NCI-H2029 (cell line): ENCODE measurements at regions not wholly inside any gene's neighbourhood (a gene's known extent, or its start where the extent isn't known, plus 50 kb on each side); places are given as distances from the start of the nearest gene placed in this dataset.

Experiments
- DNase-seq: peaks from one replicate; lab custom pipeline; 2025; lab: John Stamatoyannopoulos, UW

DNA sequence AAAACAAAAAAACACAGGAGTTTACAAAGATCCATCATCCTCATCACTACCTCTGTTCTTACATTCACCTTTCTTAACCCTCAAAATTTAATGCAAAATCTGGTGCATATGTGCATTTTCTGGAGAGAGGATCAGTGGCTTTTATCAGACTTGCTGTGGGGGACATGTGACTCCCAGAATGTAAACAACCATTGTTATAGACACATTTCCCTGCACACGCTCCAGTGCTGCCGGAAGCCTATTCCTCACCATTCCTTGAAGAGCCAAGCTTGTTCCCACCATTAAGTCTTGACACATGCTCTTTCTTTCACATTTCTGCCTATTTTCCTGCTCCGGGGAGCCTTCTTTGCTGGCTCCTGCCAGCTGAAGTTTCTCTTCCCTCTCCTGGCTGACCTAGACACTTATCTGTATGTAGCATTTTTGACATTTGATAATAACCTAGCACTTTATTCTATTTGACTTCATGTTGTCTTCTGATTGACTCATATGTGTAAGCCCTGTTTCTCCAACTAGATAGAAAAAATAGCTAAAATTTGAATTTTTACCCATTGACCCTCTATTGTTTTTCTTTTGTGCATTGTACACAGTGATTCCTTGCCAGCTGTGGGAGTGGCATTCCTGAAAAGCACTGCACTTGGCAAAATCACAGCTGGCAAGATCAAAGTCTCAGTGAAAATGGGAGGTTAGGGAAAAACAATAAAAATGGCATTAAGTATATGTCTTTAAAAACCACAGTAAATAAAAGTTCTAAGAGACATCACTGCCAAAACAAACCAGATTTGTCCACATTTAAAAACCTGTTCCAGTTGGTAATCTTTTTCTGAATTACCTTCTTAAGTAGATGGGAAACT lies 76.8 kb upstream of the CIBAR2 start:
- DNase-seq = no peak

DNA sequence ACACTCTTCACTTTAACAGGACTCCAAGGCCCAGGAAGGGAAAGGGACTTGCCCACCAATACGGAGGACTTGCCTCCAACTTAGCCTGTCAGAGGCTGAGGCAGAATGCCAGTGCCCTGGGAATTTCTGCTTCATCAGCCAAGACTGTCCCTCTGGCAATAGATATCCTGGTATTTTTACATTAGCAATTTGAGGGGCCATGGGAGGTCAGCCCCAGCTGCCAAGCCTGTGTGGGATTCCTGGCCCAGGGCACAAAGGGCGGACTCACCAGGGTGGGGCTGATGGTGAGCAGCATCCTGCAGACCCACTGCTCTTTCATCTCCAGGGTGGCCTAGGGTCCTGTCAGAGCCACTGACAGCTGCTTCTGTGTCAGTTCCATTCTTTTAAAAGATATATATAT lies 78.3 kb upstream of the CIBAR2 start:
- DNase-seq = no peak

DNA sequence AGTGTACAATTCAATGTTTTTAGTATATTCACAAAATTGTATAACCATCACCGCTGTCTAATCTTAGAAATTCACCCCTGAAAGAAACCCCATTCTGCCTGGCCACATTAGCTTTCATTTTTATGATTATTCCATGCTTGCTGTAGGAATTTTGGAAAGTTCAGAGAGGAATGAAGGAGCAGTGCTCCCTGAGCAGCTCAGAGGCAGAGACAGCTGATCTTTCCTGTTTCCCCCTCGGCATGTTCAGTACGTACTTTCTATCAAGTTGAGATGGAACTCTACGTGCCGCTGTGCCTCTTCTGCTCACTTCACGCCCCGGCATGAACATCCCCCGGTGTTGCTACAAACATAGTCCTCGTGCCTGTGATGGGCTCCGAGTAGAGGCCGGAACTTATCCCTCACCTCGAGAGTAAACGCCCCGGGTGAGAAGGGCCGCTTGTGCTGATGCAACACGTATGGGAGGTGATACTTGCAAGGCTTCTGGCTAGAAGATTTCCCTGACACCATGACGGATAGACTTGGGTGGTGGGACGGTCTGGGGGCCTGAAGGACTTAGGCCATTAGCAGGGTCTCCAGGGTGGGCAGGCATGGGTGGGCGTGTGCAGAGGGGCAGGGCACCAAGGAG lies 79.2 kb upstream of the CIBAR2 start:
- no peak for DNase-seq

DNA sequence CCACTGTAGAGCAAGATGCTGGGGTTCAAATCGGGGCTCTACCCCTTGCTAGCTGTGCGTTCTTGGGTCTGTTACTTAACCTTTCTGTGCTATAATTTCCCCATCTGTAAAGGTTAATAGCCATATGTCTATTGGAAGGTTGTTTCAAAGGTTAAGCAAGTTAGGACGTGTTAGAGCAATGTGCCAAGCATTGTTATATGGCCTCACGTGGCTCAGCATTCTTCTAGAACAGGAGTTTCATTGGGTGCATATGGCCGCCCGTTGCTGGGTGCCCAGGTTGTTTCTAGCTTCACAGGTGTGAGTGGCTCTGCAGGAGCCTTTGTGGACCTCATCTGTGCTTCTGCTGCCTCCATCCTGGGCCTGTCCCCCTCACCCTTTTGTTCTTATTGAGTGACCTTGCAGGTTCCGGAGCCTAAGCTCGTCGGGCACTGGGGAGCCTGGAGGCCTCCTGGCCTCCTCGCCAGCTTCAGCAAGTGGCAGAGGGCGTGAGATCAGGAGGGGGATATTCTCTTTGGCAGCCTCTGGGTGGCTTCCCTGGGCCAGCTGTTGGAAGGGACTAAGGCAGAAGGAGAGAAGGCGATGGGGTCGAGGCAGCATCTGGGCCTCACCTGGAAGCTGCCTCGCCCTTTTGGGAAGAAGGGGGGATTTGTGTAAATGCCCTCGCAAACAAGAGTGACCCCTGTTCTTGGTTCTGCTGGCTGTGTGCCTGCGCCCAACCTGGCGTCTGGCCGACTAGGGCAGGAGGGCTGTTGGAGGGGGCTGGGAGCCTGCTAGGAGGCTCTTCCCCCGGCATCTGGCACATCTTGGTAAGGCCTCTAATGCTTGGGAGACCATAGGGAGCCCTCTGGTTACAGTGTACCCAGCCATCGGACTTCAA lies 80.2 kb upstream of the CIBAR2 start:
- no peak for DNase-seq

DNA sequence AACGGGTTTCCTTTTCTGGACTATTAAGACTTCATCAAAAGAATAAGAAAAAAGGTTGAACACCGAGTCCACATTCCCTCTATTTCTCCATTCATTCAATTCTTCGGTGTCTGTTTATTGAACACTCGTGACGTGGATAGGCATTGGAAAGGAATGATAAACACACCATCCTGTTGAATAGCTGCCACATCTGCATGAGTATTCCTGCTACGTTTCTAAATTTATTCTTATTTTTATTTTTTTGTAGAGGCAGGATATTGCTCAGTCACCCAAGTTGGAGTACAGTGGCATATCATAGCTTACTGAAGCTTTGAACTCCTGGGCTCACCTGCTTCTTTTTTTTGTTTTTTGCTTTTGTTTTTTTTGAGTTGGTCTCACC lies 80.8 kb upstream of the CIBAR2 start:
- DNase-seq = no peak

DNA sequence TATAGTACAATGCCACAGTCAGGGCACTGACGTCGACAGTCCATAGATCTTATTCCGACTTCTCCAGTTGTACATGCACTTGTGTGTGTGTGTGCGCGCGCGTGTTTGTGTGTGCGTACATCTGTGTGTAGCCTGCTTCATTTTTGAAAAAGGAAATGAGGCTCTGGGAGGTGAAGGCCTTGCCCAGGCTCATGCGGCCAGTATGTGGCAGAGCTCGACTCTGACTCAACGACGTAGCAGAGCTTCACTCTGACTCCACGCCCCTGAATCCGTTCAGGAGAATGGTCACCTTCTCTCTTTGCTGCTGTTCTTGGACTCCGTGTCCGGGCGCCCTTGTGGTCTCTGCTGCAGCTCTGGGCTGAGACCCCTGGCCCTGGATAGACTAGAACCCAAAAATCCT lies 81.6 kb upstream of the CIBAR2 start:
- no peak for DNase-seq

DNA sequence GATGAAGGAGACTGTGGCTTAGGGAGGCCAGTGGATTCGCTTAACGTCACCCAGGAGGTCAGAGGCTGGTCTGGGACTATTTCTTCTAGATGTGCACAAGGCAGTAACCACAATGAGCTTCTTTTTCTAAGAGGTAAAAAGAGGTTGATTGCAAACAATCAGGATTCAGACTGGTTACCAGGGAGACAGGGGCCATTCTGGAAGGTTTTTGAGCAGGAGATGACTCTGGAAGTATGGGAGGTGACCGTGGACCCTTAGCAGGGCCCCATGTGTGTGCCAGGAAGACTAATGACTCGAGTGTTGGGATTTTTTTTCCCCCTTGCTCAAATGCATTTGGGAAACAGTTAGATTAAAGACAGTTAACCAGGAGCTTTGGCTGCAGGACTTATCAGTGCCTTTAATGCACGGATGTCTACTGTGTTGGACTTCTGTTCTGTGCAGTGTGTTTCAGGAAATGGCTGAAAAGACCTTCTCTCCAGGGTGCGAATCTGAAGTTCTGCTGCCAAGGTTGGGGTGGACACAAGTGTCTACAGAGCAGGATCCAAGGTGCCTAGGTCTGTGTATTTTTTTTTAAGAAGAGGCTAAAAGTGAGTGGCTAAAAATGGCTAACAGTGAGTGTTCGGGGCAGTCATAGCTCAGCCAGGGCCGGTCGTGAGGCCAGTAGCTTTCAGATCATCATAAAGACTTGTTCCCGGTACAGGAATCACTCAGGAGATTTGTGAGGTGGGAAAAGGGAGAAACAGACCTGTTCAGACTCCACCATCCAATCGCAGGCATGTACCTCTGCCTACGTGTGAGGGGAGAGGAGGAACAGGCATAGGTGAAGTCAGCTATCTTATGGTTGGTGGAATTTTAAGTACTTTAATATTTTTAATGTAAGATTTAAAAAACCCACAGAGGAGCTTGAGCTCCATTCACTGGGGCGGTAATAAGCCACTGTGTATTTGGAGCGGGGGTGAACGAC lies 82.3 kb upstream of the CIBAR2 start:
- DNase-seq = no peak

DNA sequence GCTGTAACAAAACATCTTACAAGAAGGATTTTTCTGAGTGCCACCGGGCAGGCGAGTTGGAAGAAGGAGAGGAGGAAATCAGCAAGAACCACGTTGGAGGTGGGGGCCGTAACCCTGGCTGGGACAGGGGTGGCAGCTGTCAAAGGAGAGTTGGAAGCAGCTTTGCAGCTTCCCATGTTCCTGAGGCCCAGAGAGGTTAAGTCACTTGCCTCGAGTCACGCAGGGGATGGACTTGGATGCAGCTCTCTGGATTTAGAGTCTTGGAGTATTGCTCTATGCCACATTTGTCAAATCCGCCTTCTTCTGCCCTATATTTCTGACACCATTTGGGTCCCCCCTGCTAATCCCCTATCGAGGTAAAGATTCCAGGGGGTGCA lies 83.0 kb upstream of the CIBAR2 start:
- no peak for DNase-seq

DNA sequence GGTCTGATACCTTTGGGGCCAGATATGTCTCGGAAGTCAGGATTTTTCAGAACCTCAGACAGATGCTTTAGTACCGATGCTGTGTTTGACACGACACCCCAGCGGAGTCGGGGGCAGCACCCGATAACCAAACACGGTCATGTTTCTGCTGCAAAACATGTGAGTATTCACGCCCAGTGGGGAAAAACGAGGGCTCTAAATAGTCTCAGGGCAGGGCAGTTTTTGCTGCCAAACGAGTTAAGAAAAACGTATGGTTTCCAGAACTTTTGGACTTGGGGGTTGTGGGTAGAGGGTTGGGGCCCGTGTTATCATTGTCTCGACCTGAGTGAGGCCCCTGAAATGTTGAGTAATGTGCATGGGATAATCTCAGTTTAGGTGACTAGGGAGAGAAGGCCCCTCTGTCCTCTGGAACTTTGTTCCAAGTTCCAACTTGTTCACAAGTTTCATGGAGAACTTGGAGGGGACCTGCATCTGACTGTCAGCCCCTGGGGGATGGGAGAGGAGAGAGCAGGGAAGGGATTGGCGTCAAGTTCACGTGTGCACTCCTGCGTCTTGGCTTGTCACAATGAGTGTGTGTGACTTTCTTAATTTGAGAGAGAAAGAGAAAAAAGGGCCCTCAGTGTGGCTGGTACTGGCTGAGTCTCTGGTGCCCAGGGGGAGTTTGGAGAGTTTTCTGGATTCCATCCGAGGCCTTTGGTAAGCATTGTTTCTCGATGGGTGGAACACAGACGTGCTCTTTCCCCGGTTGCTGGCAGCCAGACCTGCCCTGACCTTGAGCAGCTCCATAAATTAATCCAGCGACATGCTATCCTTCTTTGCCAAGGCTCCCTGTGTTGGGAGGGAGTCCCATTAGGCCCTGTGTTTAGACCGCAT lies 83.9 kb upstream of the CIBAR2 start:
- DNase-seq = no peak

DNA sequence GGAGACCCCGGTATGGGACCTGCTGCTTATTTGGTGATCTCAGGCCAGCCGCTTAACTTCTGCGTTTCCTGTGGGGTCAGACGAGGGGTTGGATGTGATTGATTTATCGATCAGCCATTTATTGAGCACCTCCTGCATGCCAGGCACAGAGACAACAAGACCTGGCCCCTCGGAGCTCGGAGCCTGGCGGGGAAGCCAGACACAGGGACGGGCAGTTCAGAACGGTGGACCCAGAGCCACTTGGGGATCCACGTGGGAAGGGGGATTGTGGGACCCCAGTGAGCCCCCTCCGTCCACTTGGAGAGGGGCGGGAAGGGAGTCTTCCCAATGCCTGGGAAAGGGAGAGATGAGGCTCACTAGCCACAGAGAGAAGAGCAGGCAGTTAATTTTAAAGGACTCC lies 84.7 kb upstream of the CIBAR2 start:
- DNase-seq = no peak

DNA sequence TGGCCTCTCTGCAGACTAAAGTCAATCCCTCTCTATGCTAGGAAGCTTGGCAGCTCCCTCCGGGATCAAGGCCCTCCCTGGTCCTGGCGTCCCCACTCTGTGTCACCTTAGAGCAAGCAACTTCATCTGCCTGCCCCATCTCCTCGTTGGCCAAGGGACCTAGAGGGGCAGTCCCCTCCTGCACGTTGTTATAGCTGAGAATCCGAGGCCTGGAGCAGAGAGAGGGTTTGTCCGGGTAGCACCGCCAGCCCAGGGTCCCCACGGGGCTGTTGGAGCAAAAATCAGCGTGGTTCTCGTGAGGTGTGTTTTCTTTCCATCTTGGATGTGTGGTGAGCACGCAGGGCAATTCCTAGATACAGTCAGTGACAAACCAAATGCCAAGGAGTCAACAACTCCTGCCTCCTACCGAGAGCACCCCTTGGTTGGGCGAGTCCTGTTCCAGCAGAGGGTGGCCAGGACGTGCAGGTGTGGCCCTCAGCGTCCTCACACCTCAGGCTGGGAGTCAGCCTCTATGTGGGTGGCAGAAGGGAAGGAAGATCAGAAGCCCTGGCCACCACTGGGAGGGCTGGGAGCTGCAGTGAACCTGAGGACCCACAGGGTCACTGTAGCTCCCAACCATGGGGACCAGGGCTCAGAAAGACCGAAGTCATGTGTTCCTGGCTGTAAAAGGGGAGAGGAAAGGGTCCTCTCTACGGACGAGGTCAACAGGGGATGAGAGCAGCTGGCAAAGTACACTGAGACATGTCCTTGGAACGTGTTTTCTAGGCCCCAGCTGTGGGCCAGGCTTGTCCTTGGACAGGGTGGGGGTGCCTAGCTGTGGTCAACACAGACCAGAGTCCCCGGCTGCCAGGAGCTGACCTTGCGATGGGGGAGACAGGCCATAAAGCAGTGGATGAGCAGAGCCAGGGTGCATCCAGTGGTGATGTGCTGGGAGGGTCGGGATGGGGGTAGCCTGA lies 85.6 kb upstream of the CIBAR2 start:
- DNase-seq = no peak

DNA sequence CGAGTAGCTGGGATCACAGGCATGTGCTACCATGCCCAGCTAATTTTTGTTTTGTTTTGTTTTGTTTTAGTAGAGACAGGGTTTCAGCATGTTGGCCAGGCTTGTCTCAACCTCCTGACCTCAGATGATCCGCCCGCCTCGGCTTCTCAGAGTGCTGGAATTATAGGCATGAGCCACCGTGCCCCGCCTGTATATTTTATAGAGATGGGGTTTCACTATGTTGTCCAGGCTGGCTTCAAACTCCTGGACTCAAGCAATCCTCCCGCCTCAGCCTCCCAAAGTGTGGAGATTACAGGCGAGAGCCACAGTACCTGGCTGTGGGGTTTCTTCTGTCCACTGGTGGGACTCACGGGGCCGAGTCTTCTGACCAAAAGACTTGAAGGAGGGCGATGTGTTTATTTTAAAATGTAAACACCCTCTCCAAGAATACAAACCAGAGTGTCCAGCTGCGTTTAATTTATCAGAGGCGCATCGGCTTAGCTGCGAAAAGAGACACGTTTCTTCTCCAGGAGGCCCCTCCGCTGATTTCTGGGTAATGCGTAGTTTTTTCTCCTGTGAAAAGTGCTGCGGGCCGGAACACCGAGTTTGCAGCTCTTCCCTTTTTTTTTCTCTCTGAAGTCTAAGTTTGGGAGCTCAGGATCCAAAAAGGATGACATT lies 86.9 kb upstream of the CIBAR2 start:
- DNase-seq = no peak

DNA sequence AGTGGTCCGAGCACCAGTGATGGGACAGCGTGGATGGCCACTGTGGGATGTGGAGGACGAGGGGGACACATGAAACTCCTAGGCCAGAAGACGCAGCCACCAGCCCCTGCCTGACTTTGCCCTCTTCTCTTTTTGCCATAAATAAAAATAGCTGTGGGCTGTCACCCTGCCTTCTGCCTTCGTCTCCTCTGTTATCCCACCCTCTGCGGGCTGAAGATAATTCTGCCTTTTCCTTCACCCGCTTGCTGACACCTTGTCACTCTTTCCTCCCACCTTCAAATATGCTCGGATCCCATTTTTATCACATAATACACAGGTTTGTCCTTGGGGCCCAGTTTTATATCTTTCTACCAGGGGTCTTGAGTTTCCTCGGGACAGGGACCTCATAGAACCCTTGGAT lies 87.6 kb upstream of the CIBAR2 start:
- no peak for DNase-seq

DNA sequence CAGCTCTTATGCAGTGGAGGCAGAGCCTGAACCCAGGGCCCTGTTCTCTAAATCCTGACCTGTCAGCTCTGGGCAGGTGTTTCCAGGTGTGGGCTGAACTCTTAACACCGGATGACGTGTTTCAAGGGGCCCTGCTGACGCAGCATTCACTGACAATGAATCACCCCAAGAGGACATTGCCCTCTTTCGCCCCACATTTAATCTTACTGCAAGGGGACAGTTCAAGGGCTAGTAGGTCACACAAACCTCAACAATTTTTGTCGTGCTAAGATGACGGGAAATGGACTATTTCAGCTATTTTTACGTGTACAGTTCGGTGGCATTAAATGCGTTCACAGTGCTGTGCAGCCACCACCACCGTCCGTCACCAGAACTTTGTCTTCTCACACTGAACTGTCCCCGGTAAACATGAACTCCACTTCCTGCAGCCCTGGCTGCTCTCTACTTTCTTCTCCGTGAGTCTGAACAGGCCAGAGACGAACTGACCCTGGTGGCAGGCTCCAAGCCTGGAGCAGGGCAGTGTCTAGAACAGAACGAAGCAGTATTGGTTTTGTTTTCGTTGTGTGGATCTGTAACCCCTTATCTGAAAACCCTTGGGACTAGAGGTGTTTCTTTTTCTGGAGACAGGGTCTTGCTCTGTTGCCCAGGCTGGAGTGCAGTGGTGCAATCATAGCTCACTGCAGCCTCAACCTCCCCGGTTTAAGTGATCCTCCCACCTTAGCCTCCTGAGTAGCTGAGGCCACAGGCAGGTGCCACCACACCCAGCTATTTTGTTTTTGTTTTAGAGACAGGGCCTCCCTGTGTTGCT lies 88.4 kb upstream of the CIBAR2 start:
- no peak for DNase-seq

DNA sequence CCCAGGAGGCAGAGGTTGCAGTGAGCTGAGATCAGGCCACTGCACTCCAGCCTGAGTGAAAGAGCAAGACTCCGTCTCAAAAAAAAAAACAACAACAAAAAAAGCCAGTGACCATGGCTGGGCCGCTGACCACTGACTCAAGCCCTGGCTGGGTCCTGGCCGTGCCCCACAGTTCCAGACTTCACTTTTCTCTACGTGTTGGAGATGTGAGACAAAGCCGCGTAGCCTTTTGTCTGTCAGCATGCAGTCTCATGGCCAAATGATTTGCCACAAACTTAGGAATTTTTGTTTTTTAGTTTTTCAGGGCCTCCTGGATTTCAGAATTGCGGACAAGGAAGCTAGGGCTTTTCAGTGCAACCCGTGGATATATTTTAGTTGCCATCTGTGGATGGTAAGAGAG lies 89.3 kb upstream of the CIBAR2 start:
- DNase-seq = no peak

DNA sequence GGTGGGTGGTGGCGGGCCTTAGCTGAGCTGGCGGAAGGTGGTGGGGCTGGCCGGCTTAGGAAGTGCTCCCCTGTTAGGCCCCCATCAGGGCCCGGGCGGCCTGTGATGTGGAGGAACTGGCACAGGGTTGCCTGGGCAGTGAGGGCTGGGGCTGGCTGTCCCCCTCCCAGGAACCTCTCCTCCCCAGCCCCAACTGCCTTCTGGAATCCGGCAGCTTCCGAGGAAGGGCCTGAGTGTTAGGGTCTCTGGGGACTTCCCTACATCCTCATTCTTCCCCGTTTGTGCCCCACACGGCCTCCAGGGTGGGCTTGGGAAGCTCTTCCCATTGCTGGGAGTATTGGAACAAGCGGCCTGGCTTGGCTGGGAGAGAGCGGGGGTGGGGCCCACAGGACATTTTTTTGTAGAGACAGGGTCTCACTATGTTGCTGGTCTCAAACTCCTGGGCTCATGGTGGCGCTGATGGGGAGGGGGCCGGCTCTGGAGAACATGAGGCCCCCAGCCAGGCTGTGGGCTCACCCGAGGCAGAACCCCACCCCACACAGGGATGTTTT lies 89.9 kb upstream of the CIBAR2 start:
- no peak for DNase-seq

DNA sequence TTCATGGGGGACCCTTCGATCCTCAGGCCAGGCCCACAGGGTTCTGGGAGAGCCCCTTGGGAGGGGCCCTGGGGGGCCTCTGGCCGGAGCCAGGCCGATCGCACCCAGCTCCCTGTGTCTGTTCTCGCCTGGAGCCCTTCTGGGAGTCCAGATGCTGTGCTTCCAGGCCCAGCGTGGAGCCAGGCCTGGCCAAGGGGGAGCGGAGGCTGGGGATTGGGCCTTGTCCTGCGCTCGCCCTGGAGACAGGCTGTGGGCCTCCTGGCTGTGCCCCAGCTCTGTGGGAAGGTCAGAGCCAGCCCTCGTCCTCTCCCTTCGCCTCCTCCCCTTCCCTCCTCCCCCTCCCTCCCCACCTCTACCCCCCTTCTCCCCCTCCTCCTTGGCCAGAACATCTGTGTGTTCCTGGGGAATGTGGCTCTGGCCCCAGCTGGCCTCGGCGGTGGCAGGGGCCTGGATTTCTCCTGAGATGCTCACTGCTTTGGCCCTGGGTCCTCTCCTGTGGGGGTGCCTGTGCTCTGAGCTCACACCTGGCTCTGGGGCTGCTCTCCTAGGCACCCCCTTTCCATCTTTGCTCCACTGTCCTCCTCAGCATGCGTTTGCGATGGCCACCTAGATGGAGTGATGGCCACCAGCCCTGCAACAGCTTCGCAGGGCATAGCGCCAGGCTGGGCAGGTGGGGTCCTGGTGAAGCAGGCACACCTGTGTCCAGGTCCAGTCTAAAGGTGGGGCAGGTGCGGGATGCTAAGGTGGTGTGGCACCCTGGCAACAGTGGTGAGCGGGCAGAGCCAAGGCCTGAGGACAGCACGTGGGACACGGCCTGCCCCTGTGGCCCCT lies 90.6 kb upstream of the CIBAR2 start:
- no peak for DNase-seq
